ENCODE measurements at regions not wholly inside any gene's neighbourhood (a gene's known extent, or its start where the extent isn't known, plus 50 kb on each side); places are given as distances from the start of the nearest gene placed in this dataset.

DNA sequence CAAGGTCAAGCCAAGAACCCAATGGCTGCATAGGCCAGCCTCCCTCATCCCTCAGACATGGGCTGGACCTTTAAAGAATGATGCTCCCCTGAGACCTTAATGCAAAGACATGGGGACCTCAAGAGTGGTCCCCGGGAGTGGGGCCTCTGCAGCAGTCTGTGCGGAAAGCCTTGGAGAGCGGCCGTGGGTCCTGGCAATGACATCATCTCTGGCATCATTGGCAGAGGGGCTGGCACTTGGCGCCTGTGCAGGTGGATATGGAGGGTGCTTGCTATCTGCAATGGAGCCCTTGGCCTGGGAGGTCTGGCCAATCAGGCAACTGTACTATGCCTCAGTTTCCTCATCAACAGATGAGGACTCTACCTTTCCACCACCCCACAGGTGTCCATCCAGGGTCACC is 365.5 kb upstream of the MKI67 start:
- no peaks in the 10 kb centered on the region for H4K20me1 ChIP-seq (ENCODE audit: insufficient read depth, low read length)
- no peak overlapping the region for H3K27ac ChIP-seq (ENCODE audit: low read length)
- H3K9me3 ChIP-seq (ENCODE audit: insufficient read depth, low read length, severe bottlenecking) = no peaks in the 10 kb centered on the region
- TF ChIP-seq EZH2 (IDR thresholded peaks at IDR 0.05; ENCODE audit: borderline replicate concordance, low read depth, low read length, severe bottlenecking) = no peak
- TF ChIP-seq, protein P1, sequence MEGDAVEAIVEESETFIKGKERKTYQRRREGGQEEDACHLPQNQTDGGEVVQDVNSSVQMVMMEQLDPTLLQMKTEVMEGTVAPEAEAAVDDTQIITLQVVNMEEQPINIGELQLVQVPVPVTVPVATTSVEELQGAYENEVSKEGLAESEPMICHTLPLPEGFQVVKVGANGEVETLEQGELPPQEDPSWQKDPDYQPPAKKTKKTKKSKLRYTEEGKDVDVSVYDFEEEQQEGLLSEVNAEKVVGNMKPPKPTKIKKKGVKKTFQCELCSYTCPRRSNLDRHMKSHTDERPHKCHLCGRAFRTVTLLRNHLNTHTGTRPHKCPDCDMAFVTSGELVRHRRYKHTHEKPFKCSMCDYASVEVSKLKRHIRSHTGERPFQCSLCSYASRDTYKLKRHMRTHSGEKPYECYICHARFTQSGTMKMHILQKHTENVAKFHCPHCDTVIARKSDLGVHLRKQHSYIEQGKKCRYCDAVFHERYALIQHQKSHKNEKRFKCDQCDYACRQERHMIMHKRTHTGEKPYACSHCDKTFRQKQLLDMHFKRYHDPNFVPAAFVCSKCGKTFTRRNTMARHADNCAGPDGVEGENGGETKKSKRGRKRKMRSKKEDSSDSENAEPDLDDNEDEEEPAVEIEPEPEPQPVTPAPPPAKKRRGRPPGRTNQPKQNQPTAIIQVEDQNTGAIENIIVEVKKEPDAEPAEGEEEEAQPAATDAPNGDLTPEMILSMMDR (IDR thresholded peaks at IDR 0.05; ENCODE audit: borderline replicate concordance, extremely low read depth, low read length, poor library complexity, severe bottlenecking) = no peak
- ATAC-seq (ENCODE audit: insufficient read depth, low read depth) (no peak), DNase-seq (no peak)
- H3K4me1 ChIP-seq (ENCODE audit: insufficient read depth, low read length) = no peaks in the 10 kb centered on the region
- H3K4me2 ChIP-seq (ENCODE audit: insufficient read depth, low read length) = no peak overlapping the region
- H2AFZ ChIP-seq (ENCODE audit: low read depth, low read length) = no peak overlapping the region
- no peaks in the 10 kb centered on the region for H3K36me3 ChIP-seq (ENCODE audit: insufficient read depth, low read length)
- no peaks in the 10 kb centered on the region for H3K79me2 ChIP-seq (ENCODE audit: insufficient read depth, low read length)
- no peak overlapping the region for H3K9ac ChIP-seq (ENCODE audit: low read depth, low read length)
- H3K4me3 ChIP-seq (ENCODE audit: low read depth in 1 of 2, low read length in 2 of 2) = no peak overlapping the region
- no peaks in the 10 kb centered on the region for H3K27me3 ChIP-seq (ENCODE audit: insufficient read depth, low read length, poor library complexity)

DNA sequence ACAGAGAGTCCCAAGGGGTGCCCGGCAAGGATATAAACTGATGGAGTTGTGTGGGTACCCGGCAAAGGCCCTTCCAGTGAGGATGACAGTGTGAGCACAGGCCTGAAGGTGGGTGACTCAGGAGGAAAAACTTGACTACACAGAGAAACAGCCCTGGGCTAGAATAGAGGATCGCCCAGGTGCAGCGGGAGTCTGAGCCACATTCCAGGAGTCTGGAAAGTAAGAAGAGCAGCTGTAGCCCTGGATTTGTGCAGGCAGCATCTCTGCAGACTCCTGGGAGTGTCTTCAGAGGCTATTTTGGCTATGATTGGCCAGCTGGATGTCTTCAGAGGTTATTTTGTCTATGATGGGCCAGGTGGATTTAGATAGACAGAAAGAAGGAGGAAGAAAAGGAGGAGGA is 367.6 kb upstream of the MKI67 start:
- no peak overlapping the region for H3K27ac ChIP-seq (ENCODE audit: low read length)
- no peak overlapping the region for H3K4me3 ChIP-seq (ENCODE audit: low read depth in 1 of 2, low read length in 2 of 2)

DNA sequence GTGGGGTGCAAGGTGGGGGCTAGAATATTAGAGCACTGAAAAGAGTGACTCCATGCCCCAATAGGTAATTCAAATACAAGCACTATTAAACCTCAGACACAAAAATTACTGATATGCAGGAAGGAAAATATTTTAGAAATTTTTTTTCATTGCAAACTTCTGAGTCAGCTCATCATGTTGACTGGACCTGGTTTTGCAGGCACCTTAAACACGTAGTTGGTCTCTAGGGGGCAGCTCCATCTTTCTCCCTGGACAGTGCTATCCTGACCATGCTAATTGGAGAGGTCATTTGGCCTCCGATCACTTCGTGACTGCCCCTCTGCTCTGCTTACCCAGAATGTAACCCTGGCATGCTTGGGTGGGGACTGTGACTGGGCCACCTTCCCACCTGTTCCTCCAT is 368.4 kb upstream of the MKI67 start:
- ATAC-seq (ENCODE audit: insufficient read depth, low read depth) = no peak
- Histone ChIP-seq H3K4me2 (ENCODE audit: insufficient read depth, low read length) (no peak overlapping the region), H3K79me2 (ENCODE audit: insufficient read depth, low read length) (no peaks in the 10 kb centered on the region), H3K4me1 (ENCODE audit: insufficient read depth, low read length) (no peaks in the 10 kb centered on the region), H3K4me3 (ENCODE audit: low read depth in 1 of 2, low read length in 2 of 2) (no peak overlapping the region), H4K20me1 (ENCODE audit: insufficient read depth, low read length) (0 out of 2 replicates have a peak, but pooled peaks cover 2% of the 10 kb centered on the region), H3K27me3 (ENCODE audit: insufficient read depth, low read length, poor library complexity) (no peaks in the 10 kb centered on the region), H3K36me3 (ENCODE audit: insufficient read depth, low read length) (no peaks in the 10 kb centered on the region), H3K9ac (ENCODE audit: low read depth, low read length) (no peak overlapping the region), H3K27ac (ENCODE audit: low read length) (no peak overlapping the region), H2AFZ (ENCODE audit: low read depth, low read length) (no peak overlapping the region), H3K9me3 (ENCODE audit: insufficient read depth, low read length, severe bottlenecking) (no peaks in the 10 kb centered on the region)
- no peak for DNase-seq
- TF ChIP-seq, protein P1 (IDR thresholded peaks at IDR 0.05; ENCODE audit: borderline replicate concordance, extremely low read depth, low read length, poor library complexity, severe bottlenecking) = no peak
- no peak for TF ChIP-seq EZH2 (IDR thresholded peaks at IDR 0.05; ENCODE audit: borderline replicate concordance, low read depth, low read length, severe bottlenecking)

More for the DNA sequence above, 367.6 kb upstream of the MKI67 start:
- no peaks in the 10 kb centered on the region for H3K9me3 ChIP-seq (ENCODE audit: insufficient read depth, low read length, severe bottlenecking)
- no peaks in the 10 kb centered on the region for H3K27me3 ChIP-seq (ENCODE audit: insufficient read depth, low read length, poor library complexity)
- 0 out of 2 replicates have a peak, but pooled peaks cover 2% of the 10 kb centered on the region for H4K20me1 ChIP-seq (ENCODE audit: insufficient read depth, low read length)
- H3K4me1 ChIP-seq (ENCODE audit: insufficient read depth, low read length) = no peaks in the 10 kb centered on the region
- ATAC-seq (ENCODE audit: insufficient read depth, low read depth) = no peak
- no peak for DNase-seq
- H2AFZ ChIP-seq (ENCODE audit: low read depth, low read length) = no peak overlapping the region
- no peak overlapping the region for H3K9ac ChIP-seq (ENCODE audit: low read depth, low read length)
- H3K4me2 ChIP-seq (ENCODE audit: insufficient read depth, low read length) = no peak overlapping the region
- no peaks in the 10 kb centered on the region for H3K79me2 ChIP-seq (ENCODE audit: insufficient read depth, low read length)
- no peak for TF ChIP-seq EZH2 (IDR thresholded peaks at IDR 0.05; ENCODE audit: borderline replicate concordance, low read depth, low read length, severe bottlenecking)
- TF ChIP-seq, protein P1 (IDR thresholded peaks at IDR 0.05; ENCODE audit: borderline replicate concordance, extremely low read depth, low read length, poor library complexity, severe bottlenecking) = no peak
- no peaks in the 10 kb centered on the region for H3K36me3 ChIP-seq (ENCODE audit: insufficient read depth, low read length)
